SJSA1 (cell line): ENCODE measurements at regions not wholly inside any gene's neighbourhood (a gene's known extent, or its start where the extent isn't known, plus 50 kb on each side); places are given as distances from the start of the nearest gene placed in this dataset.

Source experiments
- DNase-seq, 2 experiments: peaks; one replicate each; pipeline ENCODE4 v3.0.0-alpha.2; 2015 to 2020; ENCODE audit warnings: low spot score in 2 of 2, low read depth in 1 of 2
- H3K27ac ChIP-seq: fragments of 250-450 bp; sonication (Bioruptor Pico); 2 replicates; pipeline ENCODE4 v1.5.1; 2020; ENCODE audit warnings: mild to moderate bottlenecking, moderate library complexity
- H3K27me3 ChIP-seq: fragments of 250-450 bp; sonication (Bioruptor Pico); replicated peaks from 2 replicates; pipeline ENCODE4 v1.5.1; 2020; ENCODE audit warnings: mild to moderate bottlenecking, moderate library complexity
- H3K36me3 ChIP-seq: fragments of 250-450 bp; sonication (Bioruptor Pico); 2 replicates; pipeline ENCODE4 v1.5.1; 2020; ENCODE audit warnings: mild to moderate bottlenecking
- H3K4me1 ChIP-seq: fragments of 250-450 bp; sonication (Bioruptor Pico); replicated peaks from 2 replicates; pipeline ENCODE4 v1.6.1; 2021; ENCODE audit warnings: mild to moderate bottlenecking
- H3K4me3 ChIP-seq: fragments of 250-450 bp; sonication (Bioruptor Pico); 2 replicates; pipeline ENCODE4 v1.5.1; 2020; ENCODE audit warnings: mild to moderate bottlenecking
- H3K9me3 ChIP-seq: fragments of 250-450 bp; sonication (Bioruptor Pico); replicated peaks from 2 replicates; pipeline ENCODE4 v1.5.1; 2020; ENCODE audit warnings: mild to moderate bottlenecking

DNA sequence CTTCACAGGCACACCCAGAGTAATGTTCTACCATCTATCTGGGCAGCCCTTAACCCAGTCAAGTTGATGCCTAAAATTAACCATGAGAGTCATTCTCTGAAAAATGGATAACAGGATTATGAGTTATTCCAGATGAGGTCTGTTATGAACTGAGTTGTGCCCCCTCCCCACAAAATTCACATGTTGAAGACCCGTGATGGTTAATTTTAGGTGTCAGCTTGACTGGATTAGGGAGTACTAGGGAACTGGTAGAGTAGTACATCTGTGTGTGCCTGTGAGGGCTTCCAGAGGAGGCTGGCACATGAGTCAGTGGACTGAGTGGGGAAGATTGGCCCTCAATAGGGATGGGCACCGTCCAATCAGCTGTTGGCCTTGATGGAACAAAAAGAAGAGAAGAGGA, 110.4 kb upstream of the MYCN start:
- H3K4me1 ChIP-seq = no peaks in the 10 kb centered on the region

GRCh38 chr2:15830937-15831549, 109.3 kb upstream of the MYCN start:
- Histone ChIP-seq H3K27me3 (no peaks in the 10 kb centered on the region), H3K9me3 (no peaks in the 10 kb centered on the region), H3K4me1 (no peaks in the 10 kb centered on the region), H3K4me3 (no peak overlapping the region), H3K36me3 (no peaks in the 10 kb centered on the region), H3K27ac (no peak overlapping the region)
- no peak for DNase-seq

More for the DNA sequence above, 110.4 kb upstream of the MYCN start:
- DNase-seq = no peak
- Histone ChIP-seq H3K36me3 (no peaks in the 10 kb centered on the region), H3K9me3 (no peaks in the 10 kb centered on the region), H3K4me3 (no peak overlapping the region), H3K27ac (no peak overlapping the region), H3K27me3 (no peaks in the 10 kb centered on the region)

GRCh38 chr2:15832030-15832709, 108.2 kb upstream of the MYCN start:
- Histone ChIP-seq H3K4me3 (no peak overlapping the region), H3K27ac (no peak overlapping the region), H3K27me3 (no peaks in the 10 kb centered on the region), H3K4me1 (no peaks in the 10 kb centered on the region), H3K9me3 (no peaks in the 10 kb centered on the region), H3K36me3 (no peaks in the 10 kb centered on the region)
- no peak for DNase-seq

DNA sequence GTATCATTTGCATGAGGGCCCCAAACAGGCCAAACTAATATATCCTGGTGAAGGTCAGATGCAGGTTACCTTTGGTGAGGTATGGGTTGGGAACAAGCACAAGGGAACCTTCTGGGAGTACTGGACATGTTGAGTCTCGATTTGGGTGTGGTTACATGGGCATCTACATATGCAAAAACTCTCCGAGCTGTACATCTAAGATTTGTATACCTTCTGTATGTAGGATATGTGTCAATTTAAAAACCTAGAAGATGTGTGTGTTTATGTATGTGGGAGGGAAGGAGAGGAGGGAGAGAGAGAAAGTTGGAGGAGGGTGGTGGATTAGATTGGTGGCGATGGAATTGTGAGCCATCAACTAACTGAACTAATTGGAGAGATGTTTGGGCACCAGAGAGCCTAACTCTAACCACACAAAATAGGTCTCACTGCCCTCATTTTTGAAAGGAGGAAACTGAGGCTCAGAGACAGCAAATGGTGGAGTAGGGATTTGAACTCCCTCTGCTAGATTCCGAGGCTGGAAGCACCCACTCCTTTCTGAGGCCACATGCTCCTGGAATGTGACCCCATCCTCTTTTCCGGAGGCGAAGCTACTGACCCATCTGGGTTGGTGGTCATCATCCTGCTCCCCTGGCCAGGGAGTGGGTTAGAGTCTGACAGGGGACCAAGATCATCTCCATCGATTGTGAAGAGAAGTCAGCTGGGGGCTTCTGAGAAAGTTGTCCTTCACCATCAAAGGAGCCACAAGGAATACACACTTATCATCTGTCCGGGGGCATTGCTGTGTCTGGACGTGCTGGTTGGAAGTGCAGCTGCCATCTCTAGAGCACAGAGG, 107.3 kb upstream of the MYCN start:
- Histone ChIP-seq H3K36me3 (no peaks in the 10 kb centered on the region), H3K9me3 (no peaks in the 10 kb centered on the region), H3K4me3 (no peak overlapping the region), H3K4me1 (no peaks in the 10 kb centered on the region), H3K27me3 (no peaks in the 10 kb centered on the region), H3K27ac (no peak overlapping the region)
- DNase-seq = no peak

DNA sequence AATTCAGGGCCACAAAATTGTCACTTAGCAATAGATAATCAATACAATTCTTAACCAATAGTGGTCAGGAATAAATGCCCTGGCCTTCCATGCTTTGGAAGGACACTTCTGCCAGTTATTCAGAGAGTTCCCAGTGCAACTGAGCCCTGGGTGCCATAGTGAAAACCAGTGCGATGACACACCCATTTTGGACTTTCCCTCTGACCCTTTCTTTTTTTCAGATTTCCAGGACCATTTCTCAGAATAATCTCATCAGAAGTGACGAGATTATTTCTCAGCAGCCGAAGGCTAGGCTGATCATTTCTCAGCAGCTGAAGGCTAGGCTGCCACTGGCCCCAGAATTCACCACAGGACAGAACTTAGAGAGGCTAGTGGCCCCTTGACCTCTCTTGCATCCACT, 106.6 kb upstream of the MYCN start:
- H3K4me1 ChIP-seq = no peaks in the 10 kb centered on the region
- H3K4me3 ChIP-seq = no peak overlapping the region
- no peaks in the 10 kb centered on the region for H3K9me3 ChIP-seq
- no peak overlapping the region for H3K27ac ChIP-seq
- no peaks in the 10 kb centered on the region for H3K36me3 ChIP-seq
- no peaks in the 10 kb centered on the region for H3K27me3 ChIP-seq
- no peak for DNase-seq

DNA sequence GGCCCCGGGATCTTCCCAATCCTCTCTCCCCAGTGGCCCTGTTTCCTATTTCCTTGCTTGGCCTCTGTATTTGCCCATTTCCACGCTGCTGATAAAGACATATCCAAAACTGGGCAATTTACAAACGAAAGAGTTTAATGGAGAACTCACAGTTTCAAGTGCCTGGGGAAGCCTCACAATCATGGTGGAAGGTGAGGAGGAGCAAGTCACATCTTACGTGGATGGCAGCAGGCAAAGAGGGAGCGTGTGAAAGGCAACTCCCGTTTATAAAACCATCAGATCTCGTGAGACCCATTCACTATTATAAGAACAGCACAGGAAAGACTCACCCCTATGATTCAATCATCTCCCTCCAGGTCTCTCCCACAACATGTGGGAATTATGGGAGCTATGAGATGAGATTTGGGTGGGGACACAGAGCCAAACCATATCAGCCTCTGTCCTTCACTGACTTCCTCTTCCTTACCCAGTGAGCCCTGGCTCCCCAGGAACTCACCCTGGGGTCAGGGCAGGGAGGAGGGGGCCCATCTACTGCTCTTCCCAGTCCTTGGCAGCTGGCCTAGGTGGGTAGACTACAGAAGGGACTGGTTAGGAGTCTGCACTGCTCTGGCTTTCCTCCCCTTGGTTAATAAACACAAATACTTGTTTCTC, 105.8 kb upstream of the MYCN start:
- H3K4me1 ChIP-seq = no peaks in the 10 kb centered on the region
- no peaks in the 10 kb centered on the region for H3K27me3 ChIP-seq
- H3K9me3 ChIP-seq = no peaks in the 10 kb centered on the region
- no peak overlapping the region for H3K27ac ChIP-seq
- no peak for DNase-seq
- H3K36me3 ChIP-seq = no peaks in the 10 kb centered on the region
- no peak overlapping the region for H3K4me3 ChIP-seq

DNA sequence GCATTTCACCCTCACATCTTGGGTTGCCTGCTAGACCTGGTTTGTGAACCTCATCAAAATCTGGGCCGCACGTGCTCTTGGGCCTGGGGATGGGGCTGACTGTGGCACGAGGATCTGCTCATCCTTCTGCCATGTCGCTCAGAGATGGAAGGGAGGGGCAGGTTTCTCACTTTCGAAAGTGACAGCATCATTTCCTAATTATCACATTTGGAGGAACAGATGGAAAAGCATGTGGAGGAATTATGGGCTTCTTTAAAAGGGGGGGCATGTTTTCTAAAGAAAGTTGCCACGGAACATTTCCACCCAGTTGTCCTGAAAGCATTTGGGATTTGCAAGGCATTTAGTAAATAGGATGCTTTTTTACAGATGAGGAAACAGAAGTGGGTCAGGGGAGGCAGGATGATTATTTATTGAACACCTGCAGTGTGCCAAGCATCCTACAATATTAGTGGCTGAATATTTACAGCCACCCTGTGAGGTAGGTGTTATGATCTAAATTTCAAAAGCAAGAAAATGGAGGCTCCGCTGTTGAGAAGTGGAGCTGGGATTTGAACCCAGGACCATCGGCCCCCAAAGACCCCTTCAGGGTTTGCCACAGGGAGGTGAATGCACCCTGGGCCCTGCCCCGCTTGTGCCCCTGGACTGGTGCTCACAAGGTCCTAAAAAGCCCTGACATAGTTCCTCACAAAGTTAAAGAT, 104.2 kb upstream of the MYCN start:
- Histone ChIP-seq H3K27ac (no peak overlapping the region), H3K4me3 (no peak overlapping the region), H3K36me3 (no peaks in the 10 kb centered on the region), H3K4me1 (no peaks in the 10 kb centered on the region), H3K27me3 (no peaks in the 10 kb centered on the region), H3K9me3 (no peaks in the 10 kb centered on the region)
- DNase-seq = no peak

- H3K4me3 ChIP-seq = no peak overlapping the region
- no peak overlapping the region for H3K27ac ChIP-seq
- H3K36me3 ChIP-seq = no peaks in the 10 kb centered on the region
- DNase-seq = no peak
- H3K4me1 ChIP-seq = no peaks in the 10 kb centered on the region
- H3K27me3 ChIP-seq = no peaks in the 10 kb centered on the region
- no peaks in the 10 kb centered on the region for H3K9me3 ChIP-seq
Measured at GRCh38 chr2:15836689-15837610, 103.4 kb upstream of the MYCN start.

- H3K27me3 ChIP-seq = no peaks in the 10 kb centered on the region
- no peak overlapping the region for H3K27ac ChIP-seq
- no peaks in the 10 kb centered on the region for H3K4me1 ChIP-seq
- H3K4me3 ChIP-seq = no peak overlapping the region
- no peaks in the 10 kb centered on the region for H3K9me3 ChIP-seq
- no peaks in the 10 kb centered on the region for H3K36me3 ChIP-seq
- DNase-seq = no peak
Measured at GRCh38 chr2:15838481-15839090, 101.8 kb upstream of the MYCN start.

GRCh38 chr2:15839426-15840124, 100.8 kb upstream of the MYCN start:
- H3K4me1 ChIP-seq = no peaks in the 10 kb centered on the region
- no peak overlapping the region for H3K27ac ChIP-seq
- no peak for DNase-seq
- no peaks in the 10 kb centered on the region for H3K27me3 ChIP-seq
- H3K4me3 ChIP-seq = no peak overlapping the region
- no peaks in the 10 kb centered on the region for H3K36me3 ChIP-seq
- H3K9me3 ChIP-seq = no peaks in the 10 kb centered on the region

- DNase-seq = no peak
- H3K27me3 ChIP-seq = no peaks in the 10 kb centered on the region
- no peaks in the 10 kb centered on the region for H3K36me3 ChIP-seq
- H3K4me3 ChIP-seq = no peak overlapping the region
- no peaks in the 10 kb centered on the region for H3K9me3 ChIP-seq
- no peak overlapping the region for H3K27ac ChIP-seq
- no peaks in the 10 kb centered on the region for H3K4me1 ChIP-seq
Measured at GRCh38 chr2:15840148-15840547, 100.2 kb upstream of the MYCN start.

DNA sequence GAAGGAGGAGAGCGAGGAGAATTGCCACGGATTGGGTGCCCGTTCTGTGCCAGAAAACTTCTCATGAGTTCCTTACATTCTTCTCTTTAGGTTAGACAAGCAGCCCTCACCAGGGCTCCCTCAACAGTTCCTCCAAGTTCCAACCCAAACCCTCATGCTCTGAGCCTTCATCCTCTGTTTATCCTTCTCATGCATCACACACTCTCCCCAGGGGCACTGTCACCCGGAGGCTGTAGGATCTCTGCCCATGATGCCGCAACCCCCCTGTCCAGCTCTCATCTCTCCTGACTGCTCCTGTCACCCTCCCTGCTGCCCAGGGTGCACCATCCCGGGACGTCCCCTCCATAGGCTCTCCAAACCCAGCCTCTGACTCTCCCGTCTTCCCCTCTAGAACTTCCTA, 99.4 kb upstream of the MYCN start:
- H3K4me3 ChIP-seq = no peak overlapping the region
- no peaks in the 10 kb centered on the region for H3K27me3 ChIP-seq
- H3K27ac ChIP-seq = no peak overlapping the region
- no peak for DNase-seq
- no peaks in the 10 kb centered on the region for H3K4me1 ChIP-seq
- H3K9me3 ChIP-seq = no peaks in the 10 kb centered on the region
- H3K36me3 ChIP-seq = no peaks in the 10 kb centered on the region
